HG03520 (cell line): ENCODE measurements at regions not wholly inside any gene's neighbourhood (a gene's known extent, or its start where the extent isn't known, plus 50 kb on each side); places are given as distances from the start of the nearest gene placed in this dataset.

Source experiments
- ATAC-seq: cut with Tn5 transposase; IDR thresholded peaks from one replicate; pipeline ENCODE4 v1.9.1; 2021; ENCODE audit warnings: mild to moderate bottlenecking, moderate library complexity; ENCODE audit not compliant: unreplicated experiment

GRCh38 chr3:25032344-25032743 is 395.7 kb upstream of the RARB start:
- no peak for ATAC-seq

- ATAC-seq, result peak; percentile 93
These were observed 394.5 kb upstream of the RARB start for GRCh38 chr3:25033407-25034029.

- no peak for ATAC-seq
These were observed 392.5 kb upstream of the RARB start for GRCh38 chr3:25035526-25035925.

- no peak for ATAC-seq
These were observed 391.4 kb upstream of the RARB start for GRCh38 chr3:25036633-25037032.

GRCh38 chr3:25037049-25037547 is 391.0 kb upstream of the RARB start:
- no peak for ATAC-seq

GRCh38 chr3:25038271-25038670 is 389.8 kb upstream of the RARB start:
- ATAC-seq, result no peak

DNA sequence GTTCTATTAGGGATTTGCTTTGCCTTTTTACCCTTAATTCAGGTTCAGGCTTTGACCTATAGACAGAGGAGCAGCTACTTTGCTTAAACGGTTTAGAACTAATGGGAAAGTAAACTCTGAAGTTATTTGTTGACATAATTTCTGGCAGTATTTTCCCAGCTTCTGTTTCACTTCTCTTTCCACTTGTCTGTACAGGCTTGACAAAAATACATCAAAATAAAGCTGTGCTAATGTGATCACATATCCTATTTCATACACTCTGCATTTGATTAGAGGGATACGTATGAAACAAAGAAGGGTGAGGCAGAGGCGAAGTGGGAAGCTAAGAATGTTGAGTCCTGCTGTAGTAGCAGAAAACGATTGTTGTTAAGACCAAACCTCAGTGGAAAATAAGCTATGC is 389.1 kb upstream of the RARB start:
- no peak for ATAC-seq

GRCh38 chr3:25040748-25041147 is 387.3 kb upstream of the RARB start:
- ATAC-seq, result no peak

DNA sequence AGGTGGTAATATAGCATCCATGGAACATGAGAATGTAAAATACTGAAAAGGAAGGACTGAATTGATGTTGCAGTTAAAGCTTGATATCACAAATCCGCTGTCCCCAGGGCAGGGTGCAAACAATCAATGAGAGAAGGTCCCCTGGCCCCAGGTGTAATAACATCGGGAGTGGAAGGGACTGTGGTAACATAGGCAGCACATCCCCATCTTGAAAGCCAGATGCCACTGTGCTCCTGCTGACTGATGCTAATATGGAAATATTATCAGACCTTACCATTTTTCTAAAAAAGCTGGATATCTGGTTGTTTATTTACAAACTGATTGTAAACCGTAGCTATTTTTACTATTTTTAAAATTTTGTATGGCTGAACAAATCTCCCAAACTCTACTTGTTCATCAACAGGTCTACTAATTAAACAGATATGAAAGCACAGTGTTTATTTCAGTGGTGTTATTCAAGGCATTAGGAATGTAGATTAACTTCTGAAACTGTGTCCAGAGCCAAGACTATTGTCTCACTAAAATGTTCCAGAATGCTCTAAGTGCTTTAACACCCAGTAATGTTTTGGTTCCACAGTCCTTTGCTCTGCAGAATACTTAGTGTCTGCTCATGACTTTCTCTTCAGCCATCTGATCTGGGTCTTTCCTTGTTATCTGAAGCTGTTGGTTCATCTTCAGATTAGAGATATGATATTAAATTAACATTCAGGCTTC is 386.0 kb upstream of the RARB start:
- no peak for ATAC-seq

- no peak for ATAC-seq
These were observed 384.9 kb upstream of the RARB start for GRCh38 chr3:25043177-25043576.

DNA sequence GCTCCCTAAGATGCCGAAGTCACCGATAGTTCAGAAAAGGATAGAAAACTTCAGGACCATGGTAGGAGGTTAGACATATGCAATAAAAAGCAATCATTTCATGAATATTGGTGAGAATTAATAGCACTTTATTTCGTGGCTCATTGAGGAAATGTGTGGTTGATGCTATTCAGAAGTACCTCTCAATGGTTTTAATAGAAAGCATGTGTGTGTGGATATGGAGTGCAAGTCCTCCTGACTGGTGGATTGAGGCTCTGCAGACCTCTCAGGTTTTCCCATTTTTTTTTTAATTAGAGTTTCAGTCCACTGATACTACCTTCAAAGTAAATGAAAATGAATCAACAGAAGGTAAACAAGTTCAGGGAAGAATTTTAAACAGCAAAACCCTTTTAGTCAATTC is 384.3 kb upstream of the RARB start:
- no peak for ATAC-seq

- no peak for ATAC-seq
These were observed 383.0 kb upstream of the RARB start for GRCh38 chr3:25044762-25045710.

- no peak for ATAC-seq
These were observed 380.9 kb upstream of the RARB start for GRCh38 chr3:25046911-25047771.

- no peak for ATAC-seq
These were observed 378.8 kb upstream of the RARB start for GRCh38 chr3:25049304-25049703.

- ATAC-seq, result no peak
These were observed 374.7 kb upstream of the RARB start for GRCh38 chr3:25053360-25053759.

- no peak for ATAC-seq
These were observed 371.9 kb upstream of the RARB start for GRCh38 chr3:25056036-25056755.

DNA sequence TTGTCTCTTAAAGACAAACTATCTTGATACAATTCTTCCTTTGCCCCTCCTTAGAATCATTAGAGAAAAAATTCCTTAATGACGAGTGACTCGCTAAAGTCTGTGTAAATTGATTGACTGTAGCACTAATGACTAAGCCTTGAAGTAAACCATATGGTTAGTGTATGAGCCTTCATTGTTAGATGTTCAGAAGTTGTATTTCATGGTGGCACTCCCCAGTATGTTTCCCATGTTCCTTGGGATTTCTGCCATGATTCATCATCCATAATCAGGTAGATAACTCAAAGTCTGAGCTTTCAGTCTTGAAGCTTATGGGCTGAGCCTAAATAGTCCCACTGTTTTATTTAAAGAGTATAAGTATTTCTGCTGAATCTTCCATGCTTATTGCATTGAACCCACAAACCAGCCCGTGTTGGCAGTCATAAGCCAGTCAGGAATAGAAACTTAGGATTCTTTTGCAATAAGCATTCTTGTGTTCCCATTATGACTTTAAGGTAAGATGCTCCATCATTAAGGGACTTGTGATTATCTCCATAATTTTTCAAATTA is 371.2 kb upstream of the RARB start:
- no peak for ATAC-seq

DNA sequence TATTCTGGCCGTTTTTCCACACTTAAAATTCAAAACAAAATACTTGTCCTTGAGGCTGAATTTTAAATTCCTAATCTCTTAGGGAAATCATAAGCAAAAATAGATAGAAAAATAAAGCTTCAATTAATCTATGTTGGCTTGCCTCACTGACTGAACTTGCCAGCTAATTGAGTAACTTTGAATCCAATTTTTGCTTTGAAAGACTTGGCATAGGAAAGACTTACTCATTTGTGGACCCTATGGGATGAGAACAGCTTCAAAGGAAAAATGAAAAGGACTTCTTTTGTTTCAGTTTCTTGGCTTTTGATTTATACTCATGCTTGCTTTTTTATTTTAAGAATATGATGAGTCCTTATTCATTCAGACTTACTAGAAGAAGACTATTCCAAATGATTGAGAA is 370.7 kb upstream of the RARB start:
- ATAC-seq, result no peak

DNA sequence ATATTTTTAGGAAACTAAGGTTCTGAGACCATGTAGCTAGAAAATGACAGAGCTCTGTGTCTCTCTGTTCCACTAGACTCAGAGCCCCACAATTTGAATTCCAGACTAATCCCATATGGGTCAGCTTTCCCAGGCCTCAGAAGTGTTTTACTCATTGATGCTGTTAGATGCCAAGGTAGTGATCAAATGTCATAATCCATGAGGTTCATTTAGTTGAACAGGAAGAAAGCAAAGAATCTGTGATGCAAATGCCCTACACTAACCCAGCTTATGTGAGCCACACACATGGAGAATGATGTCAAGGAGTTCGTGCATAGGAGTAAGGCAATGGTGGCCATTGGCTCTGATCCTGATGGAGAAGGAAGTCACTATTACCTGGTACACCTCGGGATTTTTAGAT is 363.4 kb upstream of the RARB start:
- no peak for ATAC-seq

- no peak for ATAC-seq
These were observed 358.1 kb upstream of the RARB start for GRCh38 chr3:25069970-25070369.
